ENCODE measurements at regions not wholly inside any gene's neighbourhood (a gene's known extent, or its start where the extent isn't known, plus 50 kb on each side); places are given as distances from the start of the nearest gene placed in this dataset.
"Not testable (repeated sequence)": the region's sequence is repeated elsewhere in the genome, so short reads cannot be mapped to it uniquely, and the experiment has no call there.

- DNase-seq: no peak
Measured at GRCh38 chr13:97727991-97728390, 225.5 kb upstream of the IPO5 start.

GRCh38 chr13:97736436-97736835, 217.0 kb upstream of the IPO5 start:
- DNase-seq: no peak

GRCh38 chr13:97742084-97742483, 211.4 kb upstream of the IPO5 start:
- DNase-seq: no peak

- DNase-seq: peak; percentile 60
Measured at GRCh38 chr13:97743938-97744337, 209.5 kb upstream of the IPO5 start.

- DNase-seq: no peak
Measured at GRCh38 chr13:97746649-97747048, 206.8 kb upstream of the IPO5 start.

- DNase-seq: peak; percentile 12
Measured at GRCh38 chr13:97749174-97749573, 204.3 kb upstream of the IPO5 start.

- no peak for DNase-seq
Measured at GRCh38 chr13:97751477-97751876, 202.0 kb upstream of the IPO5 start.

GRCh38 chr13:97752961-97753668, 200.4 kb upstream of the IPO5 start:
- no peak for DNase-seq

- no peak for DNase-seq
Measured at GRCh38 chr13:97753942-97754670, 199.4 kb upstream of the IPO5 start.

- peak; percentile 69 for DNase-seq
Measured at GRCh38 chr13:97757807-97758206, 195.7 kb upstream of the IPO5 start.

GRCh38 chr13:97758317-97758716, 195.2 kb upstream of the IPO5 start:
- no peak for DNase-seq

- peak; percentile 18 for DNase-seq
Measured at GRCh38 chr13:97761796-97762540, 191.5 kb upstream of the IPO5 start.

GRCh38 chr13:97766749-97767148, 186.7 kb upstream of the IPO5 start:
- peak; percentile 6 for DNase-seq

- DNase-seq: no peak
Measured at GRCh38 chr13:97768134-97768533, 185.3 kb upstream of the IPO5 start.

GRCh38 chr13:97770231-97770630, 183.2 kb upstream of the IPO5 start:
- DNase-seq: not testable (repeated sequence)

GRCh38 chr13:97772466-97772865, 181.0 kb upstream of the IPO5 start:
- not testable (repeated sequence) for DNase-seq

- DNase-seq: not testable (repeated sequence)
Measured at GRCh38 chr13:97774391-97775100, 178.9 kb upstream of the IPO5 start.

- no peak for DNase-seq
Measured at GRCh38 chr13:97780486-97780885, 173.0 kb upstream of the IPO5 start.

- DNase-seq: no peak
Measured at GRCh38 chr13:97781891-97782305, 171.6 kb upstream of the IPO5 start.

GRCh38 chr13:97786510-97786909, 167.0 kb upstream of the IPO5 start:
- DNase-seq: no peak

- no peak for DNase-seq
Measured at GRCh38 chr13:97797553-97797952, 155.9 kb upstream of the IPO5 start.

- no peak for DNase-seq
Measured at GRCh38 chr13:97798171-97798821, 155.2 kb upstream of the IPO5 start.

All from fibroblast of skin of back (primary cell).